Activated CD4-positive, alpha-beta T cell treated with anti-CD3 and anti-CD28 coated beads, Interleukin-2, amount 10 ng/mL, durations not matched to agents 24 days and 14 days (primary cell): ENCODE measurements at regions not wholly inside any gene's neighbourhood (a gene's known extent, or its start where the extent isn't known, plus 50 kb on each side); places are given as distances from the start of the nearest gene placed in this dataset.
"Not testable (repeated sequence)": the region's sequence is repeated elsewhere in the genome, so short reads cannot be mapped to it uniquely, and the experiment has no call there.

Source experiments
- DNase-seq: peaks from one replicate; pipeline ENCODE4 v3.0.0; 2022
- H3K27ac Mint-ChIP-seq: one replicate; pipeline ENCODE4 v1.8.0; 2022; ENCODE audit warnings: mild to moderate bottlenecking, mixed read lengths
- H3K27me3 Mint-ChIP-seq: one replicate; pipeline ENCODE4 v1.8.0; 2022; ENCODE audit warnings: mixed read lengths
- H3K36me3 Mint-ChIP-seq: one replicate; pipeline ENCODE4 v1.8.0; 2022; ENCODE audit warnings: low read depth, mild to moderate bottlenecking, mixed read lengths
- H3K4me1 Mint-ChIP-seq: one replicate; pipeline ENCODE4 v1.8.0; 2021; ENCODE audit warnings: mixed read lengths
- H3K4me3 Mint-ChIP-seq: one replicate; pipeline ENCODE4 v1.8.0; 2022; ENCODE audit warnings: mild to moderate bottlenecking, moderate library complexity, mixed read lengths
- H3K9me3 Mint-ChIP-seq: one replicate; pipeline ENCODE4 v1.8.0; 2021; ENCODE audit warnings: mixed read lengths
- intact Hi-C: fragments of 100-400 bp; cut with micrococcal nuclease; formaldehyde crosslinking; loops from one replicate; pipeline ENCODE4 v1.15.1; 2023

- DNase-seq: no peak
- no peaks in the 10 kb centered on the region for H3K27me3 Mint-ChIP-seq
- H3K27ac Mint-ChIP-seq: no peak overlapping the region
- peaks cover 8% of the 10 kb centered on the region for H3K4me1 Mint-ChIP-seq
- H3K4me3 Mint-ChIP-seq: no peak overlapping the region
- intact Hi-C loops: no loop called here
- H3K9me3 Mint-ChIP-seq: no peaks in the 10 kb centered on the region
- H3K36me3 Mint-ChIP-seq: no peaks in the 10 kb centered on the region
These were observed 250.7 kb upstream of the TBL1XR1 start for GRCh38 chr3:177447938-177448337.

- DNase-seq: no peak
- Mint-ChIP-seq H3K9me3 (no peaks in the 10 kb centered on the region), H3K36me3 (no peaks in the 10 kb centered on the region), H3K4me1 (peaks cover 8% of the 10 kb centered on the region), H3K27ac (no peak overlapping the region), H3K27me3 (no peaks in the 10 kb centered on the region), H3K4me3 (no peak overlapping the region)
- intact Hi-C loops: no loop called here
These were observed 251.7 kb upstream of the TBL1XR1 start for GRCh38 chr3:177448987-177449359.

- H3K27ac Mint-ChIP-seq: no peak overlapping the region
- H3K4me1 Mint-ChIP-seq: peaks cover 8% of the 10 kb centered on the region
- intact Hi-C loops: no loop called here
- no peaks in the 10 kb centered on the region for H3K9me3 Mint-ChIP-seq
- no peaks in the 10 kb centered on the region for H3K36me3 Mint-ChIP-seq
- H3K4me3 Mint-ChIP-seq: no peak overlapping the region
- H3K27me3 Mint-ChIP-seq: no peaks in the 10 kb centered on the region
- DNase-seq: no peak
These were observed 252.2 kb upstream of the TBL1XR1 start for GRCh38 chr3:177449360-177450006.

GRCh38 chr3:177451301-177451750, 254.0 kb upstream of the TBL1XR1 start:
- H3K4me1 Mint-ChIP-seq: peaks cover 8% of the 10 kb centered on the region
- no peaks in the 10 kb centered on the region for H3K9me3 Mint-ChIP-seq
- no peak overlapping the region for H3K27ac Mint-ChIP-seq
- no peaks in the 10 kb centered on the region for H3K27me3 Mint-ChIP-seq
- intact Hi-C loops: no loop called here
- H3K36me3 Mint-ChIP-seq: no peaks in the 10 kb centered on the region
- H3K4me3 Mint-ChIP-seq: no peak overlapping the region
- DNase-seq: no peak

GRCh38 chr3:177451864-177452830, 254.9 kb upstream of the TBL1XR1 start:
- Mint-ChIP-seq H3K27ac (no peak overlapping the region), H3K9me3 (no peaks in the 10 kb centered on the region), H3K27me3 (no peaks in the 10 kb centered on the region), H3K36me3 (no peaks in the 10 kb centered on the region), H3K4me3 (no peak overlapping the region), H3K4me1 (peaks cover 8% of the 10 kb centered on the region)
- intact Hi-C loops: no loop called here
- no peak for DNase-seq

- H3K4me3 Mint-ChIP-seq: no peak overlapping the region
These were observed 255.7 kb upstream of the TBL1XR1 start for GRCh38 chr3:177452831-177453450.

GRCh38 chr3:177453451-177453844, 256.2 kb upstream of the TBL1XR1 start:
- intact Hi-C loops: no loop called here
- peaks cover 6% of the 10 kb centered on the region for H3K4me1 Mint-ChIP-seq
- no peaks in the 10 kb centered on the region for H3K9me3 Mint-ChIP-seq
- no peaks in the 10 kb centered on the region for H3K27me3 Mint-ChIP-seq
- no peaks in the 10 kb centered on the region for H3K36me3 Mint-ChIP-seq
- no peak overlapping the region for H3K4me3 Mint-ChIP-seq
- DNase-seq: no peak
- no peak overlapping the region for H3K27ac Mint-ChIP-seq

More at GRCh38 chr3:177452831-177453450, 255.7 kb upstream of the TBL1XR1 start:
- Mint-ChIP-seq H3K36me3 (no peaks in the 10 kb centered on the region), H3K27me3 (no peaks in the 10 kb centered on the region), H3K4me1 (peaks cover 6% of the 10 kb centered on the region), H3K9me3 (no peaks in the 10 kb centered on the region), H3K27ac (no peak overlapping the region)
- DNase-seq: no peak
- intact Hi-C loops: no loop called here

GRCh38 chr3:177457204-177457603, 259.9 kb upstream of the TBL1XR1 start:
- DNase-seq, H3K27me3 Mint-ChIP-seq, H3K36me3 Mint-ChIP-seq, H3K4me3 Mint-ChIP-seq, H3K9me3 Mint-ChIP-seq, H3K27ac Mint-ChIP-seq, H3K4me1 Mint-ChIP-seq, intact Hi-C loops: not testable (repeated sequence)

GRCh38 chr3:177459401-177459800, 262.1 kb upstream of the TBL1XR1 start:
- Mint-ChIP-seq H3K4me3 (no peak overlapping the region), H3K27ac (no peak overlapping the region), H3K4me1 (no peaks in the 10 kb centered on the region), H3K27me3 (no peaks in the 10 kb centered on the region), H3K9me3 (no peaks in the 10 kb centered on the region), H3K36me3 (no peaks in the 10 kb centered on the region)
- DNase-seq: no peak
- intact Hi-C loops: no loop called here

GRCh38 chr3:177460047-177460446, 262.8 kb upstream of the TBL1XR1 start:
- no peak overlapping the region for H3K27ac Mint-ChIP-seq
- no peaks in the 10 kb centered on the region for H3K4me1 Mint-ChIP-seq
- H3K9me3 Mint-ChIP-seq: peaks cover under 1% of the 10 kb centered on the region
- no peaks in the 10 kb centered on the region for H3K27me3 Mint-ChIP-seq
- DNase-seq: no peak
- H3K36me3 Mint-ChIP-seq: no peaks in the 10 kb centered on the region
- intact Hi-C loops: no loop called here
- H3K4me3 Mint-ChIP-seq: no peak overlapping the region

GRCh38 chr3:177461765-177462164, 264.5 kb upstream of the TBL1XR1 start:
- no peak overlapping the region for H3K4me3 Mint-ChIP-seq
- H3K27ac Mint-ChIP-seq: no peak overlapping the region
- peaks cover 7% of the 10 kb centered on the region for H3K9me3 Mint-ChIP-seq
- no peaks in the 10 kb centered on the region for H3K4me1 Mint-ChIP-seq
- intact Hi-C loops: no loop called here
- DNase-seq: no peak
- H3K36me3 Mint-ChIP-seq: no peaks in the 10 kb centered on the region
- no peaks in the 10 kb centered on the region for H3K27me3 Mint-ChIP-seq

- DNase-seq, H3K4me1 Mint-ChIP-seq, H3K4me3 Mint-ChIP-seq, H3K27me3 Mint-ChIP-seq, H3K27ac Mint-ChIP-seq, H3K36me3 Mint-ChIP-seq, intact Hi-C loops, H3K9me3 Mint-ChIP-seq: not testable (repeated sequence)
These were observed 266.1 kb upstream of the TBL1XR1 start for GRCh38 chr3:177463341-177463740.

- no peaks in the 10 kb centered on the region for H3K4me1 Mint-ChIP-seq
- H3K4me3 Mint-ChIP-seq: no peak overlapping the region
- H3K9me3 Mint-ChIP-seq: peaks cover 8% of the 10 kb centered on the region
- H3K36me3 Mint-ChIP-seq: no peaks in the 10 kb centered on the region
- no peak overlapping the region for H3K27ac Mint-ChIP-seq
- H3K27me3 Mint-ChIP-seq: no peaks in the 10 kb centered on the region
- DNase-seq: no peak
- intact Hi-C loops: no loop called here
These were observed 266.6 kb upstream of the TBL1XR1 start for GRCh38 chr3:177463863-177464262.
